ENCODE measurements at regions not wholly inside any gene's neighbourhood (a gene's known extent, or its start where the extent isn't known, plus 50 kb on each side); places are given as distances from the start of the nearest gene placed in this dataset.

- TF ChIP-seq, protein P1, sequence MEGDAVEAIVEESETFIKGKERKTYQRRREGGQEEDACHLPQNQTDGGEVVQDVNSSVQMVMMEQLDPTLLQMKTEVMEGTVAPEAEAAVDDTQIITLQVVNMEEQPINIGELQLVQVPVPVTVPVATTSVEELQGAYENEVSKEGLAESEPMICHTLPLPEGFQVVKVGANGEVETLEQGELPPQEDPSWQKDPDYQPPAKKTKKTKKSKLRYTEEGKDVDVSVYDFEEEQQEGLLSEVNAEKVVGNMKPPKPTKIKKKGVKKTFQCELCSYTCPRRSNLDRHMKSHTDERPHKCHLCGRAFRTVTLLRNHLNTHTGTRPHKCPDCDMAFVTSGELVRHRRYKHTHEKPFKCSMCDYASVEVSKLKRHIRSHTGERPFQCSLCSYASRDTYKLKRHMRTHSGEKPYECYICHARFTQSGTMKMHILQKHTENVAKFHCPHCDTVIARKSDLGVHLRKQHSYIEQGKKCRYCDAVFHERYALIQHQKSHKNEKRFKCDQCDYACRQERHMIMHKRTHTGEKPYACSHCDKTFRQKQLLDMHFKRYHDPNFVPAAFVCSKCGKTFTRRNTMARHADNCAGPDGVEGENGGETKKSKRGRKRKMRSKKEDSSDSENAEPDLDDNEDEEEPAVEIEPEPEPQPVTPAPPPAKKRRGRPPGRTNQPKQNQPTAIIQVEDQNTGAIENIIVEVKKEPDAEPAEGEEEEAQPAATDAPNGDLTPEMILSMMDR (IDR thresholded peaks at IDR 0.05 in 2 of 3, conservative IDR thresholded peaks at IDR 0.05 in 1 of 3; ENCODE audit: control insufficient read depth in 2 of 3, extremely low read depth in 1 of 3, insufficient read depth in 1 of 3, low read depth in 3 of 3, low read length in 3 of 3): no peak
- no peak for TF ChIP-seq SREBF2 (IDR thresholded peaks at IDR 0.05; ENCODE audit: low read length)
- no peak for TF ChIP-seq EED (IDR thresholded peaks at IDR 0.05; ENCODE audit: low read depth)
- no peak for TF ChIP-seq CHD2 (IDR thresholded peaks at IDR 0.05; ENCODE audit: borderline replicate concordance, low read depth, low read length)
- TF ChIP-seq, protein P2, sequence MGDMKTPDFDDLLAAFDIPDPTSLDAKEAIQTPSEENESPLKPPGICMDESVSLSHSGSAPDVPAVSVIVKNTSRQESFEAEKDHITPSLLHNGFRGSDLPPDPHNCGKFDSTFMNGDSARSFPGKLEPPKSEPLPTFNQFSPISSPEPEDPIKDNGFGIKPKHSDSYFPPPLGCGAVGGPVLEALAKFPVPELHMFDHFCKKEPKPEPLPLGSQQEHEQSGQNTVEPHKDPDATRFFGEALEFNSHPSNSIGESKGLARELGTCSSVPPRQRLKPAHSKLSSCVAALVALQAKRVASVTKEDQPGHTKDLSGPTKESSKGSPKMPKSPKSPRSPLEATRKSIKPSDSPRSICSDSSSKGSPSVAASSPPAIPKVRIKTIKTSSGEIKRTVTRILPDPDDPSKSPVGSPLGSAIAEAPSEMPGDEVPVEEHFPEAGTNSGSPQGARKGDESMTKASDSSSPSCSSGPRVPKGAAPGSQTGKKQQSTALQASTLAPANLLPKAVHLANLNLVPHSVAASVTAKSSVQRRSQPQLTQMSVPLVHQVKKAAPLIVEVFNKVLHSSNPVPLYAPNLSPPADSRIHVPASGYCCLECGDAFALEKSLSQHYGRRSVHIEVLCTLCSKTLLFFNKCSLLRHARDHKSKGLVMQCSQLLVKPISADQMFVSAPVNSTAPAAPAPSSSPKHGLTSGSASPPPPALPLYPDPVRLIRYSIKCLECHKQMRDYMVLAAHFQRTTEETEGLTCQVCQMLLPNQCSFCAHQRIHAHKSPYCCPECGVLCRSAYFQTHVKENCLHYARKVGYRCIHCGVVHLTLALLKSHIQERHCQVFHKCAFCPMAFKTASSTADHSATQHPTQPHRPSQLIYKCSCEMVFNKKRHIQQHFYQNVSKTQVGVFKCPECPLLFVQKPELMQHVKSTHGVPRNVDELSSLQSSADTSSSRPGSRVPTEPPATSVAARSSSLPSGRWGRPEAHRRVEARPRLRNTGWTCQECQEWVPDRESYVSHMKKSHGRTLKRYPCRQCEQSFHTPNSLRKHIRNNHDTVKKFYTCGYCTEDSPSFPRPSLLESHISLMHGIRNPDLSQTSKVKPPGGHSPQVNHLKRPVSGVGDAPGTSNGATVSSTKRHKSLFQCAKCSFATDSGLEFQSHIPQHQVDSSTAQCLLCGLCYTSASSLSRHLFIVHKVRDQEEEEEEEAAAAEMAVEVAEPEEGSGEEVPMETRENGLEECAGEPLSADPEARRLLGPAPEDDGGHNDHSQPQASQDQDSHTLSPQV (IDR thresholded peaks at IDR 0.05): no peak
- TF ChIP-seq KAT2A (conservative IDR thresholded peaks at IDR 0.05; ENCODE audit: control insufficient read depth, low read depth, low read length): no peak
- no peak for TF ChIP-seq E2F4 (IDR thresholded peaks at IDR 0.05; ENCODE audit: low read depth, low read length)
- TF ChIP-seq SMC3 (IDR thresholded peaks at IDR 0.05; ENCODE audit: borderline replicate concordance, low read length): no peak
- no peak for TF ChIP-seq BCL11A (IDR thresholded peaks at IDR 0.05; ENCODE audit: low read depth, low read length)
These were observed 69.7 kb upstream of the SOD1 start for GRCh38 chr21:31589820-31590219.
